ENCODE measurements at regions not wholly inside any gene's neighbourhood (a gene's known extent, or its start where the extent isn't known, plus 50 kb on each side); places are given as distances from the start of the nearest gene placed in this dataset.

DNA sequence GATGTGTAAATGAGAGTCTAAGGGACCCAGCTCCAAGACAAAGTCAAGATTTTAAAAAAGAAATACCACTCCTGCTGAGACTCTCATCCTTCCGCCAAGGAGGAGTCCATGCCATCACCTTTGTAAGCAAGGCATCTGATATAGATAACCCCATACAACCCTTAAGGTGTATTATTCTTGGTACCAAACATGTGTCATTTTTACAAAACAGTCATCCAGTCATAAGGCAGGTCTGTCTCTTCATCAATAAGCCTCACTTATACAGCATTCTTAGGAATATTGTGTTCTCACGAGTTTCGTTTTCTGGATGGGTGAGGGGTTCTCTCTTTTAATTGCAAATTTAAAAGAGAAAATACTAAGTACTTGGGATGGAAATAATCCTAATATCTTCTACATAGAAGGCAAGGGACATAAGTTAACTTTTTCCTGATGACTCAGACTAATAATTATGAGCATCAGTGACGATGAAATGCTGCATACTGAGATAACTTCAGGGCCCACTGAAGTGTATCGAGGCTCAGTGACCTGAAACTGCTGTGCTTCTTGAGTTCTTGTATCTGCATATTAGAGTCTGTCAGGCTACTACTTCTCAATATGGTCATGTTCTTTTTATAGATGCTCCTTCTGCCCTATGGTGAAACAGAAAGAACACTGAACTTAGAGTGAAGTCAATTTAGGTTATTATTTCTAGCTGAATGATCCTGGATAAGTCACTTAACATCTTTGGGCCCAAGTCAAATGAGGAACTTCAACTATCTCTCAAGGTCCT, 166.6 kb downstream of the KLF12 start:
- no peak for DNase-seq (ENCODE audit: low read depth)

DNA sequence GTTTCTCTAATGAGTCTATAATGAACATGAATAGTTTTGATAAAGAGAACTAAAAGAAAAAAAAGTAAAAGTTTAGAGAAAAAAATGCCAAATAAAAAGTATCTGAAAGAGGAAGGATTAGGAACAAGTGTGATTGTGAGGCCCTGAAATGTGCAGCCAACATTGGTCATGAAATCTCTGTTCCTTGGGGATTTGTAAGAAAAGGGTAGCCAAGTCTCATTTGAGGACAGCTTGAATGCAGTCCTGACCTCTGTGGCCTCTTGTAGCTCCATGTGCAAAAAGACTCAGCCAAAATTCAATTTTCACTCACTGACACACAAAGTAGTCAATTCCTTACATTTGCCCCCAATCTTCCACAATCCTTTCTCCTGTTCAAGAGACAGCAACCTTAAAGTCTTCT, 167.9 kb downstream of the KLF12 start:
- no peak for DNase-seq (ENCODE audit: low read depth)

DNA sequence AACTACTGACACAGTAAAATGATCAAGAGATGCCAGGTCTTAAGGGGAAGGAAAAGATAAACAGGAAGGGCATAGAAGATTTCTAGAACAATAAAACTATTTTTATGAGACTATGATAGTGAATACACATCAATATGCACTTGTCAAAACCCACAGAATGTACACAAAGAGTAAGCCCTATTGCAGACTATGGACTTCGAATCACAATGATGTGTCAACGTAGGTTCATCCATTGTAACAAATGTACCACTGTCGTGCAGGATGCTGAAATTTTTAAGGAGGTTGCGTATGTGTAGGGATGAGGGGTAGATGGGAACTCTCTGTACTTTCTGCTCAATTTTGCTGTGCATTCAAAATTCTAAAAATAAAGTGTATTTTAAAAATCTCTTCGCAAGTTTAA, 171.9 kb downstream of the KLF12 start:
- DNase-seq (ENCODE audit: low read depth): no peak

DNA sequence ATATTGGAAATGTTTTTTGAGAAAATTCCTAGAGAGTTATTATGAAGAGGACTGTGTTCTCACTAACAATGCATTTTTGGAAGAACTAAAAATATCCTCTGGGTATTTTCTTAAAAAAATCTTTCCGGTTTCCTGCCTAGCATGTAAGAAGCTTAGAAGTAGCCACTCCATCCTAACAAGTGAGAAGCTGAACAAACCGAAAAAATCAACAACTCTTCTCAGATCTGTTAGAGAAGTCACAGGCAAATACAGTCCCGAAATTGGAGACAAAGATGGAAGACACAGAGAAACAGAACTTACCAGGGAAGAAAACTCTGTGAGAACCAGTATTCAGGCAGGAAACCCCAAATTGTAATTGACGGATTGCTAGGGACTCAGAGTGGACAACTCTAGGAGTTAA, 173.0 kb downstream of the KLF12 start:
- no peak for DNase-seq (ENCODE audit: low read depth)

DNA sequence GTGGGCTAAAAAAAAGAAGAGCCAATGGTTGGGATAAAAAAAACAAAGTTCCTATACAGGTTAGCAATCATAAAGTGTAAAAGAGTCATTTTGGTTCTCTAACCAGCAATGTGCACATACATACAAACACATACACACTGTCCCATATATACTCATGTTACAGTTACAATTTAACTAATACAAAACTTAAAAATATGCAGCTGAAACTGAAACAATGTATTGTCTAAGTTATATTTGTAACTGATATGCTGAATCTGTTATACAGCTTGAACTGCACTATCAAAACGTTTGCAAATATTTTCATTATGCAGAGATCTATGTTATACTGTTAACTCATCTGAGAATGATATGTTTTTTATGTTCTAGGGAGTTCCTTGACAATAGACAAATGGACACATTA, 173.7 kb downstream of the KLF12 start:
- DNase-seq (ENCODE audit: low read depth): no peak

DNA sequence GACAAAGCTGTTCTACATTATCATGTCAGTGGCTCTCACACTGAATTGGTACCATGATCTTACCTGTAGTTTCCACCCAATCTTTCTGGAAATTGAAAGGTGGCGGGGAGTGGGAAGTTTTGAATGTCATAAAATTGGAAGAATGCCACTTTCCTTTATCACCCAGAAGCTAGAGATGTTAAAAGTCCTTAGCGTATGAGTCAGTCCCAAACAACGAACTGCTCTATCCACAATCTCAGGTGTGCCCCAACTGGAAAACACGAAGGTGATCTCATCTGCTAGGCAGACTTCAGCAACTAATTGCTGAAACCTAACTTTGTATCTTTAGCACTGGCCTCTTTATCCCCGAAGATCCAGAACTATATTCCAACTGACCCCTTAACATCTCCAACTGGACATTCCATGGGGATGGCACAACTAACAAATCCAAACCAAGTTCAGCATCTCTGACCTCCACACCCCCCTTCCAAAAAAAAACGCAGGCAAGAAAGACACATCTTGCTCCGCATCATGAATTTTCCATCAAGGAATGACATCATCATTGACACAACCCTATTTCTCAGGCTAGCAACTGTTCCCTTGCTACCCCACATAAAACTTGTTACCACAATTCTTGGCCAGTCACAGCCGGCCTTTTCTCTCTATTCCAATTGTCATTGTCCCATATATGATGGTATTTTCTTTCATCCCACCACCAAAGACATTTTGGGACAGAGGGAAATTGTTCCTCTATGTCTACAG, 175.4 kb downstream of the KLF12 start:
- DNase-seq (ENCODE audit: low read depth): no peak

DNA sequence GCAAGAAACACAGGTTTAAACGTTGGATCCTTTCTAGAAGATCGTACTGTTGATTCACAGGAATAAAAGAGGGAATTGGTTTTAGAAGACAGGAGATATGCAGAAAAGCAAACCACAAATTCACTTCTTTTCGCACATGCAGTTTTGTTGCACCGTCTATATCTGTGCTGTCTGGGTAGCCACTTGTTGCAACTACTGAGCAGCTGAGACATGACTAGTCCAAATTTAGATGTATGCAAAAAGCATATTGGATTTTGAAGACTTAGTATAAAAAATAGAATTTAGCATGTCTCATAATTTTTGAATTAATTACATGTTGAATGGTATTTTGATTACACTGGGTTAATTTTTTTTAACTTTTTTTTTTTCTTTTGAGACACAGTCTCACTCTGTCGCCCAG, 176.3 kb downstream of the KLF12 start:
- no peak for DNase-seq (ENCODE audit: low read depth)

DNA sequence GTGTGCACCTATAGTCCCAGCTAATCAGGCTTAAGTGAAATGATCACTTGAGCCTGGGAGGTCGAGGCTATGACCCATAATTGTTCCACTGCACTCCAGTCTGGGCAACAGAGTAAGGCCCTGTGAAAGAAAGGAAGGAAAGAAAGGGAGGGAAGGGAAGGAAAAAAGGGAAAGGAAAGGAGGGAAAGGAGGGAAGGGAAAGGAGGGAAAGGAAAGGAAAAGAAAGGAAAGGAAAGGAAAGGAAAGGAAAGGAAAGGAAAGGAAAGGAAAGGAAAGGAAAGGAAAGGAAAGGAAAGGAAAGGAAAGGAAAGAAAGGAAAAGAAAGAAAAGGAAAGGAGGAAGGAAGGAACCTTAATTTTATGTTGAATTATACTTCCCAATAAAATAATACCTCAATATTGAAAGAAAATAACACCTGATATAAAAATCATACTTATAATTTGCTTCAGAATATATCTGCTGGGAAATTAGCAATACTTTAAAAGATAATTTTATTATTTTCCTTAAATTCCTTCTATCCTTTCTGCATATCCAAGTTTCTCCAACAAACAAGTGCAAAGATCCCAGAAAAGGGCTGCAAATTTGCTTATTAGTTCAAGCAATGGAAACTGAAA, 177.3 kb downstream of the KLF12 start:
- DNase-seq (ENCODE audit: low read depth): no peak

DNA sequence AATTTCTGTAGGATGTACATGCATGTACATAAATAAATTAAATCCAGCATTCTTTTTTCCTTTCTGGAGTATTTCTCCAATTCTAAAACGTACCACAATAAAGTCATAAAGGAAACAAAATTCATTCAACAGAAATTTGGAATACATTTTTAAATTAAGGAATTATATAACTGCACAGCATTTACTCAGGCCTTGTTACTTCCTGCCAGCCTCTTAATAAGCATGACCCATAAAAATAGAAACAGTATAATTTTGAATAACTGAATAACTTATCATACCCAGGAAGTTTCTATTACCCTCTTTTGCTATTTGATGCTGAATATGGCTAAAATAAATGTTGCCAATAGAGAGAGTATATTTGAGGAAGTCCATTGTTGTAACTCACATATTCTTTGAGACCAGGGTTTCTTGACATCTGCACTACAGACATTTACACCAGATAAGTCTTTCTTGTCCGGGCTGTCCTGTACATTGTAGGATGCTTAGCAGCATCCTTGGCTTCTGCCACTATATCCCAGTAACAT, 178.2 kb downstream of the KLF12 start:
- DNase-seq (ENCODE audit: low read depth): no peak

DNA sequence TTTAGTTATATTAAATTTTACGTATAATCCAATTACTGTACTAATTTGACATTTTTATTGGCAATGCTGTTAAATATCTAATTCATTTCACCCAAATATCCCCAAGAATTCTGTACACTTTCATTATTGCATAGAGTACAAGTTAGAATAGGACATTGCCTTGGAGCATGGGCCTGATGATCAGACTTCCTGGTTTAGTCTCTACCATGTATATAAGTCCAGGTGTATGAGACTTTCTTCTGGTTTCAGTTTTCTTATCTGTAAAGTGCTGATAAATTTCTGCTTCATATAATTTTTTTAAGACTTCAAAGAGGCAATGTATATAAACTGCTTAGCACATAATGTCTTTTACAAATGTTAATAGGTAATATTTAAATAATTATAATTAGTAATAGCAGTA, 179.4 kb downstream of the KLF12 start:
- DNase-seq (ENCODE audit: low read depth): no peak

DNA sequence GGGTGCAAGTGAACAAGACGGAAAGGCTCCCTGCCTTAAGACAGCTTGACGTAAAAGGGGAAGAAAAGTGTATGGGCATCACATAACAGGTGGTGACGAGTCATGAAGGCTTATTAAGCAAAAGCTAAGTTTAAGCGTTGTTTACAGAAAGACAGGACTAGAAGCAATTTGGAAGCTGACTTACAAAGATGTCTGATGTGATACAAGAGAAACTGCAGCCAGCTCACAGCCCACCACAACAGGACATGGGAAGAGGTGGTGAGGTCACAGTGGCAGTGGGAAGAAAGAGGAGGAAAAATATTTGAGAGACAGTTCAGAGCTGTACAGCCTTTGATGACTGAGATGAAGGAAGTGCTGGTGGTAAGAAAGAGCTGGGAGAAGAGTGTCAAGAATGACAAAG, 181.6 kb downstream of the KLF12 start:
- peak; percentile 11 for DNase-seq (ENCODE audit: low read depth)

DNA sequence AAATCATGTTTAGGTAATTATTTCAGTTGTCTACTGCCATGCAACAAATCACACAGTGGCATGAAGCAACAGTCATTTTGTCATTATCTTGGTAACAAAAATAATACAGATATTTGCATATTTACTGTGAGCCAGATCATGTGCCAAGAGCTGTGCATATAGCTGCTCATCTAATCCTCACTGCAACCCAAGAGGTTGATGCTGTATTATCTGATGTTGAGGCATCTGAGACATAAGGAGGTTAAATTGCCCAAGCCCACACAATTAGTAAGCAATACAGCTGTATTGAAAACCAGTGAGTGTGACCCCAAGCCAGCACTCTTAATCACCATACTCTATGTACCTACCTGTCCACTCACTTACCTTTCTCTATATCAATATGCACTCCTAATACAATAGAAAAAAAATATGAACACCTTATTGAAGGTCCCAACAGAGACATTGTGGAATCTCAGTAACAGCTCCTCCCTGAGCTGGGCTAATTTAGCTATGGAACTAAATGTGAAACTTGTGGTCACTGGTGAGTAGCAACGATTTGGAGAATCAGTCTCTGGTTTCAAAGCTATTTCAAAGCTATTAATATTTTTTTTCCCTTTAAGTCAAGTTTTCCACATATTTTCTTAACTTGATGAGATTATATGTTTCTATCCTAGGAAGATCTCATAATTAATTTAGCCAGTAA, 185.2 kb downstream of the KLF12 start:
- no peak for DNase-seq (ENCODE audit: low read depth)

DNA sequence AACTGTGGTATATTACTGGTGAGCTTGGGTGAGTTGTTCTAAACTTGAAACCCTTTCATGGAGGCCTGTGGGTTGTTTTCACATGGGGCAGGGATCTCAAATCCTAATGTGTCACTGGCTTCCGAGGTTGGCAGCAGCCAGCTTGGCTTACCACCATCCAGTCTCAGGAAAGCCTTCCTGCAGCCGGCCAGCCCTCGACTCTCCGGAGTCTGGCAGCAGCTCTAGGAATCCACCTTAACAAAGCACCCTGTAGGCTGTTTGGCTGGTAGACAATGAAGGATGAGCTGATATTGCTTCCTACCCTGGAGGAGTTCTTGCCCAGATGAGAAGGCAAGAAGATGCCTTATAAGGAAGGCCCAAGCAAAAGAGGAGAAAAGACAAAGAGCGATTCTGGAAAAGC, 188.3 kb downstream of the KLF12 start:
- DNase-seq (ENCODE audit: low read depth): peak; percentile 28

DNA sequence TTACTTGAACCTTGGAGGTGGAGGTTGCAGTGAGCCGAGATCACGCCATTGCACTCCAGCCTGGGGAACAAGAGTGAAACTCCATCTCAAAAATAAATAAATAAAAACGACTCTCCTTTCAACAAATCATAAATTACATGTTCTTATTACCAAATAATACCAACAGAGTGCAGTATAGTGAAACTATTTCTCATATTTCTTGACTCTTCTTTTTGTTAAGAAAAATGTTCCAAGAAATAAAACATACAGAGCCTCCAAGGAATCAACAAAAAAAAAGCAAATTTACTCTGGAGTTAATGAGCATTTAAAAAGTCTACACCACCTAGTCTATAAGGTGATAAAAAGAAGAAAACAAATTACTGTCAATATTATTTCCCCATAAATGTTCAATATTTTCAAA, 188.8 kb downstream of the KLF12 start:
- DNase-seq (ENCODE audit: low read depth): no peak

DNA sequence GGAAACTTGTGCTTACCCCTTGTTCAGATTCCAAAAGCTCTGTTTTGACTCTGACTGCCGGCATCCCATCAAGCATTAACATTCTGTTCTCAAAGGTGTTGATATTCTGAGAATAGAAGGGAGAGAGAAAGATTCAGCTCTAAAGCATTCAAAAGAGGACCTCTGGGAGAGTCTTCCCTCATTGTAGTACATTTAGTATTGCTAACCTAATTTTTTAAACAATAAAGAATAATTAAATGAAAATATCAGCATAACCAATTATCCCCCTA, 190.3 kb downstream of the KLF12 start:
- no peak for DNase-seq (ENCODE audit: low read depth)

DNA sequence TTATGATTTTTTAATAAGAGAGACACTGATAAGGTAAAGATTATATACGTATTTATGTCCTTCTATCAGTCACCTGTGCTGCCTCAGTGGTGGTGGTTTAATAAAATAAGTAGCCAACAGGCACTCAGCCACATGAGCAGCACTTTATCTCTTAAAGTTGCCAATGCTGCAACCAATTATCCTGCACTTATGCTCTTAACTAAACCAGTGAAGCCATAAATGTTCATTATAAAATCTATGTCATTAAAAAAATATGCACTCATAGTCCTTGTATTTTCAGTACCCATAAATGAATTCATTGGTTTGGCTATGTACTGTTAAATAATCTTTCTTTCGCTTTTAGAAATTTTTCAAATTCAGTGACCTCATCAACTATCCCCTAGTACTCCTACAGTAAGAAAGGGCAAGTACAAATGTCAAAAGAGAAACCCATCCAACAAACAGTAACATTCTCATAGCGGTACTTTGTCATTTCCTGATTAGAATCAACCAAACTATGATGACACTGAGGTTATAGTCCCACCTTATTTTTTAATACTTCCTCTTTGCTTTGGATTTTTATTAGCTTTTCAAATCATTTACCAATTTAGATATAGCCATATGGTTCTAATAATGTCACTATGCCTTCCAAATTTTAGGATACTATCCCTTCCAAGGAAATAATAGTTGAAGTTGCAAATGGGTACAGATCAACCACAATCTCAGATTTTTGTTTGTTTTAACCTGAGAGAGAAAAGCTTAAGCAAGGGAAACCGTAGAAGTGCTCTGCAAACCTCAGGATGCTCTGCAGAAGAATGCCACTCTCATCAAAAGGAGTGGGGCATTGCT, 190.9 kb downstream of the KLF12 start:
- DNase-seq (ENCODE audit: low read depth): no peak

DNA sequence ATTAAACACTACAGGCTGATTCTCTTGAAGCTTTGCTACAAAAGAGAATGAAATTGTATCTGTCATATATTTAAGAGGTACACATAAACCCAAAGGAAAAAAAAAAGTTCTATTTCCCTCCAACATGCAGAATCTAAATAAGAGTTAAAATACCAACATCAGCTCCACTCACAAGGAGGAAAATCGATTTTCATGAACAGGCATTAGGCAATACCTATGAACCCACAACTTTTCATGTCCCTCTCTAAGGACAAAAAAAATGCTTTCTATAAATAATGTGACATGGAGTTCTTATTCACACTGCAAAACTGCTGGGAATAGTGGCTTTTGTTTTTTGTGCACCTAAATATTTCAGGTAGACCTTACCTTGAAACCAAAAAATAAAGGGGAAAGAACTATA, 192.5 kb downstream of the KLF12 start:
- DNase-seq (ENCODE audit: low read depth): no peak

DNA sequence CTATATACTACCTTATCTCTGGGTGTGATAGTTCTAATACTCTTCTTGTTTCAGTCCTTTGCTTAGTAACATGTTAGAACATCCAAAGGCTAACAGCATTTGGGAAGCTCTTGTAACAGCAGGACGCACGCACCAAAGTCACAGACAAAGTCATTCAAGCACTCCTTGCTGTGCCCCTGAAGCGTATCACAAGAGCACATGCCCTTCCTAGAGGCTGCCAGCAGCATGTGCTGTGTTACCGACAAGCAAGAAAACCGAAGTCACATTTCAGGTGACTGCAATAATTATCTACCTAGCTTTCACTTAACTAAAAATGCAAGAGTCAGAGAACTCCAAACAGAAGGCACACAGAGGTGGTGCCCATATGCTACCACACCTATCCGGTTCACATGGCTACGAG, 194.1 kb downstream of the KLF12 start:
- DNase-seq (ENCODE audit: low read depth): no peak

DNA sequence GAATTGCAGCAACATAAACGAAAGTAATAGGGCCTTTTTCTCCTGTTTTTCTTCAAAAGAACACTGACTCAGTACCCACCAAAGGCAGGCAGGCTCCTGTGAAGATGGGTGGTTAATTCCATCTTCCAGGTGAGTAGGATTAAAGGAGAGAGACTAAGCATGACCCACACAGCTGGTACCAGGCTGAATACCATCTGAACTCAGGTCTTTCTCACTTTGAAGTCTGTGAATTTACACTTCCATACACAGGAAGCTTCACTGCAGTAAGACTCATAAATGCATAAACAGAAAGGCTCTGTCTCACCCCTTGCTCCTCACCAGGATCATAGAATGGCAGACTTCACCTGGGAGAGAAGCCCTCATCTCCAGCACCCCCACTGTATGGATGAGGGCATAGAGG, 194.6 kb downstream of the KLF12 start:
- DNase-seq (ENCODE audit: low read depth): no peak

DNA sequence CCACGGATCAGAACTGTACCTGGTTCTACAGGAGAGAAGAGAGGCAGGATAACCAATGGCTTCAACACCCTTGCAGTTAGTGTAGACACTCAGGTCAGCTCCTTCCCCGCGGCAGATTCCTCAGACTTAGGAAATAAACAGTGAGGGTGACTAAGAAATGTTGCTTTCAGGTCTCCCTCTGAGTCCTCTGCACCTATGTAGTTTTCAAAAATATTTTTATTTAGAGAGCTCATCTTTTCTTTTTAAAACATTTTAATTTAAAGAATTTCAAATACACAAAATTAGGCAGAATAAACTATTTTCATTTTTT, 195.2 kb downstream of the KLF12 start:
- DNase-seq (ENCODE audit: low read depth): no peak

DNA sequence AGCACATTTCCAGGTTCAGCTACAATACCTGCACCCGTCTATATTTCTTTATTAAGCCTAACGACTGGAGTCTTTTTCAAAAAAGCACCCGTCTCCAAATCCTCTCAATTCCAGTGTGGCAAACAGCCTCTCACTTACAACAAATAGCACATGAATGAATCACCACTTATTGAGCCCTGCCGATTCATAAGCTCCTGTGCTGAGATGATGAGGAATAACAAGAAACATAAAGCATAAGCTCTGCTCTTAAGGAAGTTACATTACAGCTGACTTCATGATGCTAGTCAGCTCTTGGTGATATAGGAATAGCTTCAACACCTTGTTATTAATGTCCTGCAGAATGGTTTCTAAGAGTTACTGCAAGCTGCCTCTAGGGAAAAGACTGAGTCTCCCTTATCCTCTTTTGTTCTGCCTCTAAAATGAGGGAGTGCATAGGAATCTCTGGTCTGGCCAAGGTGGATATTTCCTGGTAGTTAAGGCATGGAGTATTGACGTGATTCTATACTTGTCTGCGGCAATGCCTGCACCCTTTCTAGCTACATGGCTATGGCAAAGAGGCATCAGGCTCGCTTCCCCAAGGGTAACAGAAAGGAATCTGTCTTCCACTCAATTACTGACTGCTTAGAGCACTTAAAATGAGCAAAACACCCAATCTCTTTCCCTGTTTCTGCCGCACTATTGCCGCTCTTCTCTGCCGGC, 195.7 kb downstream of the KLF12 start:
- DNase-seq (ENCODE audit: low read depth): peak; percentile 65

Measured in RPMI7951 (cell line).